OCI-M1 (cell line): ENCODE measurements at regions not wholly inside any gene's neighbourhood (a gene's known extent, or its start where the extent isn't known, plus 50 kb on each side); places are given as distances from the start of the nearest gene placed in this dataset.
A peak's percentile ranks its signal among the peaks of the same experiment; 100 is the strongest.

Source experiments
- DNase-seq: peaks from one replicate; lab custom pipeline; 2025; lab: John Stamatoyannopoulos, UW

DNA sequence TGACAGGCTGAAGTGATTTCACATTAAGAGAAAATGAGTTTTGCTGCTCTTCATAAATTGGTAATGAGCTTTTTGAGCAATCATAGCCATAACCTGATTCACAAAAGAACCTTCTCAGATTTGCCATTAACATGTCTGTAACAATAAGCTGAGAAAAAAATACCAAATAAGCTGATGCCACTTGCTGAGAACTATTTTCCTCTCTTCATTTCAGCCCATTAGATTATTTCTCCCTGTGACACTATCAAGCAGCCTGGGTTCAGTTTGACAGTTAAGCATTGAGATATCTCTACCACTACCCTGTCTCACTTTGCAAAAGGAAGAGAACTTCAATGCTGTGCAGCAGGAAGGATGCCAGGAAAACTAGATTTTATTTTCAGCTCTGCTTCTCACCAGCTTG lies 673.9 kb downstream of the TRIB2 start:
- DNase-seq: no peak

DNA sequence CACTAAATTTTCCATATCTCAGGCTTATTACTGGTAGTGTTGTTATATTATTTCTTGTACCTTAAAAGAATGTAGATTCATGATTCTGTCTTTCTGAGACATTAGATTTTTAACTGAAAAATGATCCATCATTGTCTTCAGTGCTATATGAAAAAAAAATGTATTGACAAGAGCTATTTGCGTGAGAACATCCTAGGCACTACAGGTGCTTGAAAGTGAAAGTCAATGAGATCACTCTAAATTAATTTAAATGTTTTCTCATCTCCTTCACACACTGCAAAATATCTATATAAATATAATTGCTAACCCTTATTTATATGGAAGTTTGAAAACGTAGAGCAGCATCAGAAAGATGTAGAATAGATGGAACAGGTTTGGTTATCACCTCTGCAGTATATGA lies 684.6 kb downstream of the TRIB2 start:
- no peak for DNase-seq

- peak; percentile 51 for DNase-seq
Observed at GRCh38 chr2:13413989-13414388, 697.3 kb downstream of the TRIB2 start.

- peak; percentile 10 for DNase-seq
Observed at GRCh38 chr2:13414897-13415296, 698.2 kb downstream of the TRIB2 start.

DNA sequence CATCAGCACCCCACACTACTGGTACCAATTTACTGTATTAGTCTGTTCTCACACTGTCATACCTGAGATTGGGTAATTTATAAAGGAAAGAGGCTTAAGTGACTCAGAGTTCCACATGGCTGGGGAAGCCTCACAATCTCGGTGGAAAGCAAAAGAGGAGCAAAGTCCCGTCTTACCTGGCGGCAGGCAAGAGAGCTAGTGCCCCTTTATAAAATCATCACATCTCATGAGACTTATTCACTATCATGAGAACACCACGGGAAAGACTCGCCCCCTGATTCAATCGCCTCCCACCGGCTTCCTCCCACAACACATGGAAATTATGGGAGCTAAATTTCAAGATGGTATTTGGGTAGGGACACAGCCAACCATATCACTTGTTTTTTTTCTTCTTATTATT lies 717.2 kb downstream of the TRIB2 start:
- DNase-seq: no peak

DNA sequence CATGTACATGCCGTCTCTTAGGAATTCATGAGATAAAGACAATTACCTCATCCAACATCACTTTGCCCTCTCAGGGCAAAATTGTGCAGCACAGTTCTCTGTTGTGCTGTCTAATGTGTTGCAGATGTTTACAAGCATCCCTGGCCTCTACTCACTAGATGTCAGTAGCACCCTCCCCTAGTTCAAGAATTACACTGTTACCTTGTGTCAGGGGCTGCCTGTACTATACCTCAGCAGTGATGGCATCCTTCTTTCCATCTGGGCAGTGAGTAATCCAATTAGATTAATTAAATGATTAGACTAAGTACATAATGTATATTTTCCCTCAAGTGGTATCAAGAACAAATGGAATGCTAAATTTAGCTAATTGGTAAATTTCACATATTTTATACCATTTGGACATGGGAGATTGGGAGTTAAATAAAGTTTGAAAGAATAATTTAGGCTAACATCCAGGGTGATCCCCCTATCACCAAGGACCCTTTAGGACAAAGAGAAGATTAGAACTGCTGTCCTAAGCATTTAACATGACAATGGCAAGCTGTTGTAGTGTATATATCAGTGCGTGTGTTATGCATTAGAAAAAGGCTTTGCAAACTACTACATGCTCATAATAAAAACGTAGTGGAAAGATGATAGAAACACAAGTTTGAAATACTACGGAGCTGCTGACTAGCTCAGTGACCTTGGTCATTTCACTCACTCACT lies 727.0 kb downstream of the TRIB2 start:
- DNase-seq: peak; percentile 2

DNA sequence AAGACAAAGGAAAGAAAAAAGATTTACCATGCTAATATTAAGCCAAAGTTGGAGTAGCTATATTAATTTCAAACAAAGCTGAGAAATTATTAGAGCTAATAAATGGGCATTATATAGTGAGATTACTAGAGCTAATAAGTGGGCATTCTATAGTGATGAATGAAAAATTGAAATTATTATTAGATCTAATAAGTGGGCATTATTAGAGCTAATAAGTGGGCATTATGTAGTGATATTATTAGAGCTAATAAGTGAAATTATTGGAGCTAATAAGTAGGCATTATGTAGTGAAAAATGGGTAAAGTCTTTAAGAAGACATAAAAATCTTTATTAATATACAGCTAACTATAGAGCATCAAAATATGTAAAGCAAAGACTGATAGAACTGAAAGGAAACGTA lies 745.7 kb downstream of the TRIB2 start:
- no peak for DNase-seq

GRCh38 chr2:13466076-13466475 lies 749.3 kb downstream of the TRIB2 start:
- no peak for DNase-seq

DNA sequence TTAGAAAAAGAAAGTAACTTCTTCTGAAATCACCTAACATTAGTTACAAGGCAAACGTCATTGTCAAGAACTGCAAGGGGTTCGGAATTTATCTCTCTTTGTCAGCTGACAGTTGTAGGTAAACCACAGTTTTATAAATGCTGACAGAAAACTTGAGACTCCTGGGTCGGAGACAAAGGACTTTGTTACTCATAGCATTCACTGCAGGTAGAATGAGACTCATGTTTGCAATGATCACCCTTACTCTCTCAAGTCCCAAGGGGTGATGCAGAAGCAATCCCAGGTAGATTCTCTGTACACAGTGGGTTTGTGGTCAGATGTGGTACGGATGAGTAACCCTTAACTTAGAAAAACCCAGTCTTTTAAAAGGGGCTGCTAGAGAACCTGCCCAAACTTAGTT lies 757.8 kb downstream of the TRIB2 start:
- no peak for DNase-seq

DNA sequence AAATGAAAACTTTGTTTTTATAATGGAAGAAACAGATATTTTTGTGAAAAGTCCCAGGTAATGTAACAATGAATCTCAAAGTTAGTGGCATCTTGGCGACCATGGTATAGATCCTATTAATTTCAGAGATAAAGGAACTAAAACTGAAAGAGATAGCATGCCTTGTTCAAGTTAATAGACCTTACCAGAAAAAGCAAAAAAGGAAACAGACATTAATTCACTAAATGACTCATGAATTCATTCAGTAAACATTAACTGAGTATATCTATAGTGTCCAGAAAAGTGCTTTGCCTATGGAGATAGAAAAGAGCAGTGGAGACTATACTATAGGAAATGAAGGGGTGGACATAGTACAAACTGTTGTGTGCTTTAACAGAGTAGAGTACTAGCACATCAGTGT lies 763.3 kb downstream of the TRIB2 start:
- peak; percentile 5 for DNase-seq

DNA sequence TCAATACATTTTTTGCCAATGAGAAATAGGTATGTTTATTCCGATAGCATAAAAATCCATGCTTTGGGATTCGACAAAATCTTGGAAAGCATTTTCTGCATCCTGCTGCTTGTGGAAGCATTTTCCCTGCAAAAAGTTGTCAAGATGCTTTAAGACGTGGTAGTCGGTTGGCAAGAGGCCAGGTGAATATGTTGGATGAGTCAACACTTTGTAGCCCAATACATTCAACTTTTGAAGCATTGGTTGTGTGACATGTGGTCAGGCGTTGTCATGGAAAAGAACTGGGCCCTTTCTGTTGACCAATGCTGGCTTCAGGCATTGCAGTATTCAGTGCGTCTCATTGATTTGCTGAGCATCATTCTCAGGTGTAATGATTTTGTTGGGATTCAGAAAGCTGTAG lies 764.5 kb downstream of the TRIB2 start:
- DNase-seq: peak; percentile 4

DNA sequence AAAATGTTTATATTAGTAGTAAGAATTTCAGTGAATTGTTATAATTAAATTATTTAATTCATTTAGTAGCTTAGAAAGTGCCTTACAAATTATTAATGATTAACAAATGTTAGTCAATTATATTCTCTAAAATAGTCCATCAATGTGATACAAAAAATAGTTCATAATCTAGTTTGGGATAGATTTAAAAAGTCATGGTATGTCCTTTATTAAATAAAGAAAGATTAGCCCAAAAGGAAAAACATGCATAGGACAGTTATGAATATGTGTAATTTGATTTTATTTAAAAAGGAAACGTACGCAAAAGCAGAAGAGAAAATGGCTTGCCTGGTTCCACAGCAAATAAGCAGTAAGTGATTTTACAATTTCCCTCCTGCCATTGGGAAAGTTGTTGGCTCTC lies 768.5 kb downstream of the TRIB2 start:
- DNase-seq: no peak

DNA sequence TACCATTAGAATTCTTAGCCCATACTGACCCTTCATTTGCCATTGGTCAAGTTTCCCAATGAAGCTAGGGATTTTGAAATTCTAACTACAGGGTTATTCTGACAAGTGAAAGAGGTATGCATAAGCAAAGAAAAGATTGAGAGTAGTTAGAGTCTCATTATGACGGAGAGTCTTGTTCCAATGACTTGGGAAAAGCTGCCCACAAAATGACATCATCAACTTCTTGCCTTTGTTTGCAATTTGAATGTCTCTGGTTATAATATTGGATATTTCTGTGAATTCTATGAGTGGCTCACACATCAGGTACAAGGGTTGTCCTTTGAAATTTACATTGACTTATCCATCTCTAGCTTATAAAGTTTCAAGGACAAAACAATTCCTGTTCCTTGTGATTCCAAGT lies 772.2 kb downstream of the TRIB2 start:
- DNase-seq: no peak

DNA sequence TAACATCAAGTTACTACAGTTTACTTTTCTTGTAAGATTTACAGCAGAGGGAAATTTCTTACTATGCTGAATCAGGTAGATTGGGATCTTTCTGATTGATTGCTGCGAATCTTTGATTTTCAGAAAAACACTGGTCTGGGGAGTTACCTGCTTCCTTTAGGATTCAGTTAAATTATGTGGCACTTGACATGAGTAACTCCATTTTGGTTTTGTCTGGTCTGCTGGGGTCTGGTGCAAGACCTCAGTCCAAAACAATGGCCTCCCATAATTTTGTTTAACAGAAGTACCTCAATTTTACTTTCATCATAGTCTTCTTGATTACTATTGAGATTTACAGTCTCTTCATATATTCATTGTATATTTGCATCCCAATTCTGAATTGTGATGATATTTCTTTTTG lies 775.5 kb downstream of the TRIB2 start:
- DNase-seq: no peak

GRCh38 chr2:13495051-13495450 lies 778.3 kb downstream of the TRIB2 start:
- no peak for DNase-seq

- DNase-seq: no peak
Observed at GRCh38 chr2:13504808-13505207, 788.1 kb downstream of the TRIB2 start.

GRCh38 chr2:13508671-13509070 lies 791.9 kb downstream of the TRIB2 start:
- DNase-seq: no peak

DNA sequence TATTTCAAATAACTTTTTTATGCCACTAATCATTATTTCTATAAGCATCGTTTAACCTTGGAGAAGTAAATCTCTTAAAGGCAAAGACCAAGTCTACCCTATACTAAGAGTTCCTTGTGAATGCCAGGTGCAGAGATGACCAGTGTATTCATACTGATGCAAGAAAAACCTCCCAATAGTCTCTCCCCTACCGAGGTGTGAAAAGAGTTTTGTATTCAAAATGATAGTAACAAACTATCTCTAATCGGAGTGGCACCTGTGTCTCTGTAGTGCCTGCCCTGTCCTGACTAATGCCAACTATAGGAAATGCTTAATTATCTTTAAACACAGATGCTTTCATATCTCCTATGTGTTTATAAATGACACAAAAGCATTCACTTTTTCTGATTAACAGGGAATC lies 798.5 kb downstream of the TRIB2 start:
- no peak for DNase-seq

DNA sequence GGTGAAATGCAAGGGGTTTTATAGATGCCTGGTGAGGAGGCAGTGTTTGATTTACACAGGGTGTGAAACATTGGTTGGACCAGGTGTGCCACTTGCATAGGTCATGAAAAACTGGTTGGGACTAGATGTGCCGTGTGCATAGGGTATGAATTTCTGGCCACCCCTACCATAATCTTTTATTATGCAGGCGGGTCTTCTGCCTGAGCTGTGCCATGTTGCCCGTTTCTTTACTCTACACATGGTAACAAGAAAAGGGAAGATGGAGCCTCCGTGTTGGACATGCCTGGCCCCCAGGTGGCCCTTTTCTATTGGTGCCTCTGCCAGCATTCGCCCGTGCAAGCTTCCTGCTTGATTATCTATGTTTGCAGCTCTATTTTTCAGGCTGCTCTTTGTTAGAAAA lies 805.4 kb downstream of the TRIB2 start:
- DNase-seq: no peak

DNA sequence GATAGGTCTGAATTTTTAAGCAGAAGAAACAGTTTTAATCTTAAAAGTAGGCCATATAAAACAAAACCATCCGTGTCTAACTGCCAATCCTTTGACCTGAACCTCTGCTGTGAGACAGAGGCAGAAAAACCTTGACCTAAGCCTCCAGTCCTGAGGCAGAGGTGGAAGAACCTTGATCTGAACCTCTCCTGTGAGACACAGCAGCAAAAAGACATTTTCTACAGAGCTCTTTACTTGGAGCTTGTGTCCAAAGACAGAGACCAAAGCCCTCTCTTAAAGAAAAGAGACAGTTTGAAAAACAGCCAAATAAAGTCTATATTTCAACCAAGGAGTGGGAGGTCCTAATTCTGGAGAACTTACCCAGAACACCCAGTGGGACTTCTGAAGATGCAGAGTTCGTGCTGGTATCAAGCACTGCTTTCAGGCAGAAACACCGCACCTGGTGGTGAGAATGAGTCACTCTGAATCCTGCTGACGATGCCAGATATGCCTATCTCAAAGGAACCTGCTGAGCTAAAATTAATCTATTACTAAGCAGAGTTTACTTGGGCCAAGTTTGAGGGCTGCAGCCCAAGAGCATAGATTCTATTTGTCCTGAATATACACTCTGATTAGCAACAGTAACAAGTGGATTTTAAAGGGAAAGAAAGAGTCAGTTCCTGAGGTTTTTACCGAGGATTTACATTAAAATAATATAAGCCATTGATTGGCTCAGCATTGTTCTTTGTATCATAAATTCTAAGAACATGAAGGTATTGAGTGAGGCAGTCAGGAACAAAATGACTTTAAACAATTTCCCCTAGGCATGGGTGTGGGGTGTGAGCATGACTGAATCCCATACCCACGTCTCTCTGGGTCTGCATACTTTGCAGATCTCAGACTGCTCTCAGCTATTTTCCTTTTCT lies 806.4 kb downstream of the TRIB2 start:
- DNase-seq: peak; percentile 80

GRCh38 chr2:13524492-13524891 lies 807.8 kb downstream of the TRIB2 start:
- DNase-seq: no peak

DNA sequence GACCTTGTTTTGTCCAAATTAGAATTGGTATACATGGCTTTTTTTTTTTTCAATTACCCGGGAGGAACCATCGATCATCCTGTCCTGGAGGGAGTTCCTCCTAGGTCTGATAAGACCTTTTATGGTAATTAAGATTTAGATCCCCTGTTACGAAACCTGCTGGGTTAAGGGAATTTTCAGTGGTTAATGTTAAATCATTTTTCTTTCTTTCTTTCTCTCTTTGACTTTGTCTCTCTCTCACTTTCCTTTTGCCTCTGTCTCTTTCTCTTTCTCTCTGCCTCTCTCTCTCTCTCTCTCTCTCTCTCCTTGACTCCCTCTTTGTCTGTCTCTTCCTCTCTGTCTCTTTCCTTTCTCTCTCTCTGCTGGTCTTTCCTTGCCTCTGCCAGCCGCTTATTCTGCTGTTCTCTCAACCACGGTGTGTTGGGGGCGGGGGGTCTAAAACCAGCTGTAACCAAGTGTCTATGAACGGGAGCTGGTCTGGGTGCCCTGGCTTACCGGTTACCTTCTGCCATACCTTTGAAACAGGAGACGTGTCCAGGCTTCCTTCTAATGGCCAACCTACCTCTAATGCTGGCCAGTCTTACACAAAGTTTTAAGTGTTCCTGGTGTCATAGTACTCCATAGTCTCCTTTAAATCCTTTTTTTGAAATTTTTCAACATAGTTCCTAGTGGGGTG lies 815.1 kb downstream of the TRIB2 start:
- DNase-seq: peak; percentile 49
